HEK293 (cell line): ENCODE measurements at regions not wholly inside any gene's neighbourhood (a gene's known extent, or its start where the extent isn't known, plus 50 kb on each side); places are given as distances from the start of the nearest gene placed in this dataset.

Source experiments
- ATF2 ChIP-seq: fragments of 450-650 bp; formaldehyde crosslinking; IDR thresholded peaks from 2 replicates; pipeline ENCODE4 v1.5.1; 2016; ENCODE audit warnings: missing biosample characterization, missing genetic modification characterization, low read depth
- KLF17 ChIP-seq: fragments of 450-650 bp; formaldehyde crosslinking; IDR thresholded peaks from 2 replicates; pipeline ENCODE4 v1.5.1; 2016; ENCODE audit warnings: missing biosample characterization, missing genetic modification characterization
- YY1 ChIP-seq: fragments of 450-650 bp; formaldehyde crosslinking; IDR thresholded peaks from 2 replicates; pipeline ENCODE4 v1.5.1; 2018; ENCODE audit warnings: missing biosample characterization, missing genetic modification characterization
- ZEB2 ChIP-seq: fragments of 450-650 bp; formaldehyde crosslinking; IDR thresholded peaks from 2 replicates; pipeline ENCODE4 v1.5.1; 2016; ENCODE audit warnings: missing biosample characterization, missing genetic modification characterization
- ZFP3 ChIP-seq: fragments of 450-650 bp; formaldehyde crosslinking; IDR thresholded peaks from 2 replicates; pipeline ENCODE4 v1.5.1; 2016; ENCODE audit warnings: low read depth, missing biosample characterization, missing genetic modification characterization
- ZNF501 ChIP-seq: fragments of 450-650 bp; formaldehyde crosslinking; IDR thresholded peaks from 2 replicates; pipeline ENCODE4 v1.5.1; 2016; ENCODE audit warnings: missing biosample characterization, missing genetic modification characterization
- ZNF704 ChIP-seq: fragments of 450-650 bp; formaldehyde crosslinking; IDR thresholded peaks from 2 replicates; pipeline ENCODE4 v1.5.1; 2016; ENCODE audit warnings: missing biosample characterization, missing genetic modification characterization
- ZNF792 ChIP-seq: fragments of 450-650 bp; formaldehyde crosslinking; IDR thresholded peaks from 2 replicates; pipeline ENCODE4 v1.5.1; 2016; ENCODE audit warnings: missing biosample characterization, missing genetic modification characterization
- TF ChIP-seq, protein P1 (sequence below): fragments of 450-650 bp; IDR thresholded peaks from 2 replicates; pipeline ENCODE4 v1.5.1; 2018; ENCODE audit warnings: missing biosample characterization, mild to moderate bottlenecking, missing genetic modification characterization
- TF ChIP-seq, protein P2 (sequence below): fragments of 450-650 bp; formaldehyde crosslinking; IDR thresholded peaks from 2 replicates; pipeline ENCODE4 v1.5.1; 2016; ENCODE audit warnings: missing biosample characterization, missing genetic modification characterization
- TF ChIP-seq, protein P3 (sequence below): IDR thresholded peaks from 2 replicates; pipeline ENCODE4 v1.6.1; 2011; ENCODE audit warnings: mild to moderate bottlenecking, low read depth, low read length, borderline replicate concordance
- TF ChIP-seq, protein P4 (sequence below): fragments of 450-650 bp; formaldehyde crosslinking; IDR thresholded peaks from 2 replicates; pipeline ENCODE4 v1.5.1; 2016; ENCODE audit warnings: missing biosample characterization, missing genetic modification characterization

- TF ChIP-seq, protein P1, sequence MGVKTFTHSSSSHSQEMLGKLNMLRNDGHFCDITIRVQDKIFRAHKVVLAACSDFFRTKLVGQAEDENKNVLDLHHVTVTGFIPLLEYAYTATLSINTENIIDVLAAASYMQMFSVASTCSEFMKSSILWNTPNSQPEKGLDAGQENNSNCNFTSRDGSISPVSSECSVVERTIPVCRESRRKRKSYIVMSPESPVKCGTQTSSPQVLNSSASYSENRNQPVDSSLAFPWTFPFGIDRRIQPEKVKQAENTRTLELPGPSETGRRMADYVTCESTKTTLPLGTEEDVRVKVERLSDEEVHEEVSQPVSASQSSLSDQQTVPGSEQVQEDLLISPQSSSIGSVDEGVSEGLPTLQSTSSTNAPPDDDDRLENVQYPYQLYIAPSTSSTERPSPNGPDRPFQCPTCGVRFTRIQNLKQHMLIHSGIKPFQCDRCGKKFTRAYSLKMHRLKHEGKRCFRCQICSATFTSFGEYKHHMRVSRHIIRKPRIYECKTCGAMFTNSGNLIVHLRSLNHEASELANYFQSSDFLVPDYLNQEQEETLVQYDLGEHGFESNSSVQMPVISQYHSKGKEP = no peak
- TF ChIP-seq, protein P2, sequence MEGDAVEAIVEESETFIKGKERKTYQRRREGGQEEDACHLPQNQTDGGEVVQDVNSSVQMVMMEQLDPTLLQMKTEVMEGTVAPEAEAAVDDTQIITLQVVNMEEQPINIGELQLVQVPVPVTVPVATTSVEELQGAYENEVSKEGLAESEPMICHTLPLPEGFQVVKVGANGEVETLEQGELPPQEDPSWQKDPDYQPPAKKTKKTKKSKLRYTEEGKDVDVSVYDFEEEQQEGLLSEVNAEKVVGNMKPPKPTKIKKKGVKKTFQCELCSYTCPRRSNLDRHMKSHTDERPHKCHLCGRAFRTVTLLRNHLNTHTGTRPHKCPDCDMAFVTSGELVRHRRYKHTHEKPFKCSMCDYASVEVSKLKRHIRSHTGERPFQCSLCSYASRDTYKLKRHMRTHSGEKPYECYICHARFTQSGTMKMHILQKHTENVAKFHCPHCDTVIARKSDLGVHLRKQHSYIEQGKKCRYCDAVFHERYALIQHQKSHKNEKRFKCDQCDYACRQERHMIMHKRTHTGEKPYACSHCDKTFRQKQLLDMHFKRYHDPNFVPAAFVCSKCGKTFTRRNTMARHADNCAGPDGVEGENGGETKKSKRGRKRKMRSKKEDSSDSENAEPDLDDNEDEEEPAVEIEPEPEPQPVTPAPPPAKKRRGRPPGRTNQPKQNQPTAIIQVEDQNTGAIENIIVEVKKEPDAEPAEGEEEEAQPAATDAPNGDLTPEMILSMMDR = no peak
- TF ChIP-seq, protein P3, sequence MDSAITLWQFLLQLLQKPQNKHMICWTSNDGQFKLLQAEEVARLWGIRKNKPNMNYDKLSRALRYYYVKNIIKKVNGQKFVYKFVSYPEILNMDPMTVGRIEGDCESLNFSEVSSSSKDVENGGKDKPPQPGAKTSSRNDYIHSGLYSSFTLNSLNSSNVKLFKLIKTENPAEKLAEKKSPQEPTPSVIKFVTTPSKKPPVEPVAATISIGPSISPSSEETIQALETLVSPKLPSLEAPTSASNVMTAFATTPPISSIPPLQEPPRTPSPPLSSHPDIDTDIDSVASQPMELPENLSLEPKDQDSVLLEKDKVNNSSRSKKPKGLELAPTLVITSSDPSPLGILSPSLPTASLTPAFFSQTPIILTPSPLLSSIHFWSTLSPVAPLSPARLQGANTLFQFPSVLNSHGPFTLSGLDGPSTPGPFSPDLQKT = no peak
- TF ChIP-seq, protein P4, sequence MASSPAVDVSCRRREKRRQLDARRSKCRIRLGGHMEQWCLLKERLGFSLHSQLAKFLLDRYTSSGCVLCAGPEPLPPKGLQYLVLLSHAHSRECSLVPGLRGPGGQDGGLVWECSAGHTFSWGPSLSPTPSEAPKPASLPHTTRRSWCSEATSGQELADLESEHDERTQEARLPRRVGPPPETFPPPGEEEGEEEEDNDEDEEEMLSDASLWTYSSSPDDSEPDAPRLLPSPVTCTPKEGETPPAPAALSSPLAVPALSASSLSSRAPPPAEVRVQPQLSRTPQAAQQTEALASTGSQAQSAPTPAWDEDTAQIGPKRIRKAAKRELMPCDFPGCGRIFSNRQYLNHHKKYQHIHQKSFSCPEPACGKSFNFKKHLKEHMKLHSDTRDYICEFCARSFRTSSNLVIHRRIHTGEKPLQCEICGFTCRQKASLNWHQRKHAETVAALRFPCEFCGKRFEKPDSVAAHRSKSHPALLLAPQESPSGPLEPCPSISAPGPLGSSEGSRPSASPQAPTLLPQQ (tag by site-specific recombination) = no peak
- no peak for TF ChIP-seq ATF2 (tag by site-specific recombination)
- no peak for TF ChIP-seq ZNF792 (tag by site-specific recombination)
- no peak for TF ChIP-seq ZNF704 (tag by site-specific recombination)
- TF ChIP-seq KLF17 (tag by site-specific recombination) = no peak
- no peak for TF ChIP-seq YY1 (tag by site-specific recombination)
- no peak for TF ChIP-seq ZNF501
- no peak for TF ChIP-seq ZFP3 (tag by site-specific recombination)
- TF ChIP-seq ZEB2 = no peak
Observed at GRCh38 chr5:88092958-88093605, 175.6 kb downstream of the TMEM161B start.
